GM18511 (cell line): ENCODE measurements at regions not wholly inside any gene's neighbourhood (a gene's known extent, or its start where the extent isn't known, plus 50 kb on each side); places are given as distances from the start of the nearest gene placed in this dataset.

Experiments used
- ATAC-seq: cut with Tn5 transposase; IDR thresholded peaks from one replicate; pipeline ENCODE4 v1.9.1; 2021; ENCODE audit warnings: mild to moderate bottlenecking, moderate library complexity; ENCODE audit not compliant: unreplicated experiment

DNA sequence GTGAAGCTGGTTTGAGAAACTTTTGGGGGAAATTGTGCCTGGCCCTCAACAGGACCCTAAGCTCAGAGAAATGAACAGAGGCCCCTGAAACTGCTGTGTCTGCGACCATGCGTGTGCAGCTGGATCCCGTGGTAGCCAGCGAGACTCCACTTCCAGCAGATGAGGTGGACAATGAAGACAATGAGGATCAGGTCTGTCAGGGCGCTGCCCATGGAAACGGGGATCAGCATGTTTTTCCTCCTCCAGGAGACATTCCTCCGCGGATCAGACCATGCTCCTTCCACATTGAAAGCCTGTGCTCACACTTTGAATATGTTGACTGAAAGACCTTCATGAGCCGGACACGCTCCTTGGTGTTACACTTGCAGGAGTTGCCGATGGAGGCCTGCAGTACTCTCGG lies 1439.8 kb upstream of the ALCAM start:
- ATAC-seq, result no peak

DNA sequence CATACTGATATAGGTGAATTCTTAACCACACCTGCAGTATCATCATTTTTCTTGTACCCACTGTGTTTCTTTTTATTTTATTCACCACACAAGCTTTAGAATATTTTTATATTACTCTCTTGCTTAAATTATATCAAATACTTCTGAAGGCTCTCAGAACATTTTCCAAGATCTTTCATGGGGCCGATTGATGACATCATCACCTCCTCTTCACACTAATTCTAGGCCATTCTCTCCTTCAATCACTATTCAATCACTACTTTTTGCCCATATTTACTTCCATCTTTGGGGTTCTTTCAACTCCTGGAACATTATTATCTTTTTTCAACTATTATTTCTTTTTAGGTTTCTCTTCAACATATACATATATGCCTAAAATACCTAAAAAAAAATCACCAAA lies 1438.8 kb upstream of the ALCAM start:
- ATAC-seq, result no peak

DNA sequence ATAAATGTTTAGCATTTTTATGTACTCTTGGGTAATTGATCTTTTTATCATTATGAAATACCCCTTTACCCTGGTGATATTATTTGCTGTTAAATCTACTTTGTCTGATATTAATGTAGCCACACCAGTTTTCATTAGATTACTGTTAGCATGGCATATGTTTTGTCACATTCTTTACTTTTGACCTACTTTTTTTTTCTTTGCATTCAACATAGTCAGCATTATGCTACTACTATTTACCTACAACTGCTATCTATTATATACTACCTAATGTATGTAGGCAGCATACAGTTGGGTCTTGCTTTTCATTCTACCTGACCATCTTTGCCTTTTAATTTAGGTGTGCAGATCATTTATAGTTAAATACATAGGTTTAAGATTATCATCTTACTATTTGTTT lies 1429.6 kb upstream of the ALCAM start:
- no peak for ATAC-seq

DNA sequence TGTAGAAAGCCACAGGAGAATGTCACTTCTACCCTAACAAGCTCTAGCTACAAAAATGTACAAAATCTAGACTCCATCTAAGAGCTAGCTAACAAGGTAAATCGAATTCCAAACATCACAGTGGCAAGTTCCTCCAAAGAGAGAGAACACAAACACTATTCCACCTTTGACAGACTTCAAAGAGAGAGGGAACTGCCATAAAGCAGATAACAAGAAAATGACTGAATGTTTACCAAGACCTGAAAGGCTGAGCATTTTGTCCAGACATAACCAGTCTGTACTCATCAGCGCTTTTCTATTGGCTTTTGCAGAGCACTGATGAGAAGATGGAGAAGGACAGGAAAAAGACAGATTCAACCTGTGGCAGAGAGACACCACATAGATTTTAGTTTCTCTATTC lies 1419.6 kb upstream of the ALCAM start:
- ATAC-seq, result no peak

DNA sequence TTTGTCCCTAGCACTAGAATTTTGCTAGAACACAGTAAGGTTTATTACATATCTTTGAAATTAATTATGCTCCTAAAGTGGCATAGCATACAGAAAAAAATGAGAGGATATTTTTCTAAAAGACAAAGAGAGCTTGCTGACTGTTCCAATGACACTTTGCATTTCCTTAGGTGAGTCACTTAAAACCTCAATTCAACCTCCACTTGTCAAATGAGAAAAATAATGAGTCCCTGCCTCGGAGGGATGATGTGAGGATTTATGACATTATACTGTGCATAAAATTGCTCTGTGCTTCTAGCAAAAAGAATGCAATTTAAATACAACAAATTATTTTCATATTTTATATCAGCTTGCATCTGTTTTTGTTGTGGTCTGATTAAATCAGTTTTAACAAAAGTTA lies 1417.0 kb upstream of the ALCAM start:
- no peak for ATAC-seq

DNA sequence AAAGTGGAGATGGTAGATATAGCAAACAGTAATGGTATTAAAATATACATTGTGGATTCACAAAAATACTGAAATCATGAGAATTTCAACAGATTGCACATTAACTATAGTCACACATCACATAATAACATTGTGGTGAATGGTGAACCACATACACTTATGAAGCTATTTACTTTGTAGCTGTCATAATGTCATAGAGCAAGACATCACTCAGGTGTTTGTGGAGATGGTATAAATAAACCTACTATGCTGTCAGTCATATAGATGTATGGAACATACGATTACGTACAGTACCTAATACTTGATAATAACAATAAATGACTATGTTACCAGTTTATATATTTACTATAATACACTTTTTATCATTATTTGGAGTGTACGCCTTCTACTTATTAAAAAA lies 1416.0 kb upstream of the ALCAM start:
- no peak for ATAC-seq

DNA sequence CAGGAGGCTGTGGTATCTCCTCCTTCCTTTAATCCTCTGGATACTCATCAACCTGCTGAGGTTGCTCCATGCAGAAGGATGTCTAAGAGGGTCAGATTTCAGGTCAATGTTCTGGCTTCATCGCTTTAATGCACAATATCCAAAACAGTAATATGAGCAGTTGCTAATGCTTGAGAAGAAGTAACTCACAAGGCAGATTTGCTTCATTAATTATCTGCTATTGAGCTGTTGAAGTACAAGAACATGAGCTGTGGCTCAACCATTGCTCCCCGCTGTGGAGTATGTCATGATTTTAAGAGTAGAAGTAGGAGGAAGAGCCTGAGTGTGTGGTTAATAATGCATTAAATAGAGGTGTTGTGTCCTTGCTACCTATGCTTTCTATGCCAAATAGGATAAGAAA lies 1412.9 kb upstream of the ALCAM start:
- no peak for ATAC-seq

DNA sequence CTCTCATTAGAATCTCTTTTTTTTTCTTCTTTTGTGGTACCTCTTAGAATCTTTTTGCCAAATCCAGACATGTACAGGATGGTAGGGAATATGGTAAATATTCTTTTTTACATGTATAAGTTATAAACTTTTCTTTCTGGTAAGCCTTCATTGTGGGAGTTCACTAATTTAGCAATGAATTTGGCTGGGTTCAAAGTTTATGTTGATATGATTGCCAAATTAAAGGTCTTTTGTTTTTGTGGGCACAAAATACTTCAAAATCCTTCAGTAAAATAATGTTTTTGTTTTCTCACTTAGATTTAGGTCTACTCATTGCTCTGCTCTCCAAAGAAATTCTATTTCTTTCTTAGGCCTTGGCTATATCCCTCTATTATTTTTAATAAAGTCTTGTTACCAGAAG lies 1405.9 kb upstream of the ALCAM start:
- ATAC-seq, result no peak

DNA sequence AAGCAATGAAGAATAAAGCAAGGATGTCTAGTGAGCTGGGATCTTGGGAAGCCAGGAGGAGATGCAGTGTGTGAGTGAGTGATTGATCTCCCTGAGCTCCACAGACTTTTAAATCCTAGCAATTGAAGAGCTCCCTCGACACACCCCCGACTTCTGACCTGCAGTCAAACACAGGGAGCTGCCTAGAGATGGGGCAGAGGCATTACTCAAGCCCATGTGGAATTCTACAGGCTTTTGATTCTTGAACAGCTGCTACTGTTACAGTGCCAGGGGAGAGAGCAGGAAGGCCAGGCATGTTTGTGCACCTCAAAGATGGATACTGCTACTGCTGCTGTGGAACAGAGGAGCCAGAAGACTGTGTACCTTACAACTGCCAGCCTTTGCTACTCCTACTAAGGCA lies 1403.1 kb upstream of the ALCAM start:
- ATAC-seq, result no peak

DNA sequence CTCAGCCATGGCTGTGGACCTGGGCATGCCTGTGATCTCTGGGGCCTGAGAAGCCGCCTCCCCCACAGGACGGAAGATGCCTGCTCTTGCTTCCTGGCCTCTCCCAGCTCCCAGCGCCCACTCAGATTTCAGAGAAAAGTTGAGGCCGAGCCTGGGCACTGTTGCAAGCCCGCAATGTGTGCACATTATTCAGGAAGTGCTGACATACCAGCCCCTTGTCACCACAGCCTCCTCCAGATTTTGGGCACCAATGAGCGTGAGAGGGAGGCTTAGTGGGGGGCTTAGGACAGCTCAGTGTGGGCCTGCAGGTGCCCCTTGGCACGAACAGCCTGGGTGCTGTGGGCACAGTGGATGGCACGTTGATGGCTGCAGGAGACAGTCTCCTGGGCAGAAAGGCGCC lies 1400.9 kb upstream of the ALCAM start:
- ATAC-seq, result no peak

DNA sequence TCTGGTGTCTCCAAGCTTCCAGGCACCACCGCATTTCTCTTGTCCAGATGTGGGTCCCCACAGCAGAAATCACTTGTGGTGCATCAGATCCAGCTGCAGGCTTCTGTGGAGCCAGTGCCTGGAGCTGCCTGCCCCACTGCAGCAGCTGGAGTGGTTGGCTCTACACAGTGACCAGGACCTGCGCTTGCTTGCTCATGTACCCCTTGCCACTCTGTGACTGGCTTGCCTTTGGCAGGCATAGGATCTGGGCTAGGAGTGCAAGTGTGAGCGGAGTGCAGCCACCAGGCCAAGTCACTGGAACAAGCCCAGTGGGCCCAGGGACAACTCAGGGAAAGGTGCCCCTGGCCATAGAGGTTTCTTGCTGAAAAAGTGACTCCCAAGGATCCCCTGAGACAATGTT lies 1400.0 kb upstream of the ALCAM start:
- ATAC-seq, result no peak

DNA sequence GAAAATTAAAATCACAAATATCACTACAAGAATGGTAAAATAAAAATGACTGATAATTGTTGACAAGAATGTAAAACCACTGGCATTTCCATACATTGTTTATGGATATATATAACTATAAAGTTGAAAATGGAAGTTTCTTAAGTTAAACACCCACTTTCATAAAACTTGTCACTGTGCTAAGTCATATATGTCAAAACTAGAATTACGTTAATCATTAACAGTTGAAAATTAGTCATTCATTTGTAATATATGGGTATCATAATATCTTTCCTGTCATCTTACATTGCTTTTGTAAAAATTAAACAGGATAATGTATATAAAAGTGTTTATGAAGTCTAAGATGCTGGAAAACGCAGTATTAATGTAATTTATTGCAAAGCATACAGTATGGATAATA lies 1398.6 kb upstream of the ALCAM start:
- peak; percentile 77 for ATAC-seq

DNA sequence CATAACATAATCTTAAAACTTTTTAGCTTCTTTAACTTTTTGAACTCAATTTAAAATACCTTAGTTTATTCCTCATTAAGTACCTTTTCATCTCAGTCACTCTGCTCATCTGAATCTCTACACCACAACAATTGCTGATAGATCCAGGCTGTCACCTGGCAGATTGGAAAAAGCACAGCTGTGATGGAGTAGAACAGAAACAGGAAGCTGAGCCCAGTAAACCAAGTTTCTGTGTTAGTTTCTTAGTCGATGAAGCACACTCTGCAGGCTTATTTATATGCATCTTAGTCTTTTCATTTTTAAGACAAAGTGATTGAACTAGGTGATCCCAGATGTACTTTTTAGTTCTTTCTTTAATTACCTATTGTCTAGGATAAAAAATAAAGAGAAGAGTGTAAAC lies 1398.0 kb upstream of the ALCAM start:
- ATAC-seq, result peak; percentile 90

DNA sequence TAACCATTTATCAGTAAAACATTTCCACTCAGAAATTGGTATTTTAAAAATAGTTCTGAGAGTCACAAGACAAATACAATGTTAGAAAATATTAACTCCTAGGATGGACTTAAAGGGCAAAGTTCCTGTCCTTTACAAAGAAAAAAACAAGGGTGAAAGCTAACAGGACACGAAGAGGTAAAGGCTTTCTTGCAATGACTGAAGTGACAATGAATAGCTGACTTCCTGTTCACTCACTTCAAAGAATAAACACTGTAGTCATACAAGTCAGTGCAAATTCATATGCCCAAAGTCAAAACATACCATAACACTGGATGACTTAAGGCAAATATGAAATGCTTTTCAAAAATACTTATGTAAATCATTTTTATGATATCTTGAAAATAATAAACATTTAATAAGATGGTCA lies 1389.8 kb upstream of the ALCAM start:
- ATAC-seq, result peak; percentile 93

DNA sequence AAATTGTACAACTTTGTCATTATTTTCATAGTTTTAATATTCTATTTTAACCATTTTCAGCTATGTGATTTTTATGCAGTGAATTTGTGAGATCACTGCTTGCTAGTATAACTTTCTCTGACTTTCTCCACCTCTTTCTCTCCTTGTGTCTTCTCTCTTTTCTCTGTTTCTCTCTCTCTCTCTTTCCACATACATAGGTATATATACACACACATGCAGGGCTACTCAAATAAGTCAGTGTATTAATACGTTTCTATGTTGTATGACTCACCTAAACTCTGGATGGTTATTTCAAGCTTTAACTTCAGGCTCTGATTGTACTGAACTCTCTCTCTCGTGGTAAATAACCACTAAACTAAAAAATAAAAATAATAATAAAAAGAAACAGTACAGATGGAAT lies 1389.3 kb upstream of the ALCAM start:
- ATAC-seq, result peak; percentile 59

DNA sequence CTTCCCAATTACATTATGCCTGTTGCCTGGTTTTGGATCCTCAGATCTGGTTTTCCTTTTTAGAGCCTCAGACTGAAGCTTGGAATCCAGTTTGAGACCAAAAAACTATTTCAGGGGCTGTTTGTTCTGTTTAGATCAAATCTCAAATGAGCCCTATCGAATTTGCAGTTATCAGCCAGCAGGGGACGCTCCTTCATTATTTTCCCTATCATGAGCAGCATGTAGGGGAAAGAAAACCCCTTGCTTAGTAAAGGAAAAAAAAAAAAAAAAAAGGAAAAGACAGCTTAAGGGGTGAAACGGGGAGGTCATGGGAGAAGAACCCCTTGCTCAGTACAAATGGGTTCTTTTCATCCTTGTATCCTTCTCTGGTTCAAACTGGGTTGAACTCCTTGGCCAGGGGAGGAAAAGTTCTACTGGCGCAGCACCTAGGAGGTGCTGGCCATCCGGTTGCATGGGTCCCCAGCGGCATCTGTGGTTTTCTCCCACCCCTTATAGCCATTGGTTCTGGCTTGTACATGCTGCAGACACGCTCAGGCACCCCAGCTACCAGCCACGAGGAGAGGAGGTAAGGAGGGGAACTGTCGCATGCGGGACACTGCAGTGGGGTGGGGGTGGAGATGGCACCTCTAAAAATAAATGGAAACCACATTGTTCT lies 1375.1 kb upstream of the ALCAM start:
- ATAC-seq, result no peak

DNA sequence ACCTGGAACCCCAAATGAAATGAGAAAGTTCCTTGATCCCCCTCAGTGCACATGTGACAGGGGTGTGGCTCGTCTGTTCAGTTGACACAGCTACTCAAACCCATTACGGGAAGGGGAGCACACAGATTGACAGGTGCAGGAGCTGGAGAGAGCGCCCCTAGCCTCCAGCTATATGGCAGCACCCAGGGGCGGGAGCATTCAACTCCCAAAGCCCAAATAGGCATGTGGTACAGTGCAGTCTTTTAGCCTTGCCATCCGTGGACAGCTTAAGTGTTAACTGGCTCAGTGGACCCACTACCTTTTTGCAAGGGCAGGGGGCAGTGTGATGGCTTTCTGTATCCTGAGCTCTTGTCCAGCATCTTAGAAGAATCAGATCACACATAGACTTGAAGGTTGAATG lies 1374.2 kb upstream of the ALCAM start:
- ATAC-seq, result no peak

DNA sequence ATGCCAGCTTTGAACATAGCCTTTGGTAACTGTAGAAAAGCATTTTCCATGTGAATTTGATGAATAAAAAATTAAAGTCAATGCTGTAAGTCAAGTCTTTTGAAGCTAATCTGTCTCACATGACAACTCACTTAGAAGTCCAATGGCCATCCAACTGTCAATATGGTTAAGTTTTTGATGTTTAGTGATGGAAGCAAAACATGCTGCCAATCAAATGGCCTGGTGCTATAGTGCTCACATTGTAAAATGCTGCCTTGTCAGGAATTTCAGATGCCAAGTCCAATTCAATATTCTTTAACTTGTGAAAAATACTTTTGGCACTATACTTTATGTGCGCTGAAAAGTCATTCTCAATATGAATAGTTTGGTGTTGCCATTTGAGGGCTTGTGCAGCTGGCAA lies 1361.8 kb upstream of the ALCAM start:
- no peak for ATAC-seq

DNA sequence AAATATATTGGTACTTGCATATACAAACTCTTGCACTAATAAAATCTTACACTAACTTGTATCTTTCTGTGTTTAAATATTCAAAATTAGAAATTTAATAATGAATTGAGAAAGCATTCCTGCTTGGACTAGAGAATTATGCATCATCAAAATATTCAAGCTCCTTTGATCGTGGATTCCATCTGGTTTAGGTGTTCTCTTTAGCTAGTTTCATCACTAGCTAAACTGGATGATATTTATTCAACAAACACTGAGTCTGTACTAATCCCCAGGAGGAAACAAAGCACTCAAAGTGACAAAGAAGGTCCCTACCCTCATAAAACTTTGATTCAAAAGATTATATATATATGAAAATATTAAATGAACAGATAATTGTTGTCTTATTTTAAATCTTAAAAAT lies 1360.9 kb upstream of the ALCAM start:
- no peak for ATAC-seq

DNA sequence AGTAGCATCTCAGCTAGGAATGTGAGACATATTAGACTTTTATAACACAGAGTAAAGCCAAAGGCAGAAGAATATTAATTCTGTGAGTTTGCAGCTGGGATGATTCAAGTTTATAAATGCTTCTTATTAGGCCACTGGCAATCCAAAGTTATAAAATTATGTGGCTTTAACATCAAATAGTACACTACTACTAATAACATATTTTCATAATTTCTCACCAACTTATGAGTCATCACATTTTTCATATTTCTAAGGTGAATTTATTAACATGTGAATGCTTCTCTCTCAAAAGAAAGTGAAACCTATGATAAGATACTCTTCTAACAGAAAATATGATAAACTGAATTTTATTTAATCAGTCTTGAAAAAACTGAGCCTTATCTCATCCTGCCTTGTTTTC lies 1348.2 kb upstream of the ALCAM start:
- no peak for ATAC-seq

DNA sequence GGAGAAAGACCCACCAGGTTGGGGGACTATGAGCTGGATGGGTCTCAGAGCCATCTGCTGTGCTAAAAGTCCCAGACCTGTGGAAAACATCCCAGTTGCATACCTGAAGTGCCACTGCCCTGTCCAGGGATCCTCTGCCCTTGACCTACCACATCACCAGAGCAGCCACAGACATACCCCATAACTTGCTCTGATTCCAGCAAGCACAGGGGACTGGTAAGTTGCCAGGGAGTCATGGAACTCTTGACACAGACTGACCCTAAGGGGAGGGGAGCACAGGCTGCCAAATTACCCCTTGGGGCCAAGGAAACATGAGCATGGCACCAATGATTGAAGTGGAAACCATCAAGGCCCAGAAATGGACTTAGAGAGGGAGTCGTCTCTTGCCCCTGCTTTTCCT lies 1335.1 kb upstream of the ALCAM start:
- ATAC-seq, result no peak

DNA sequence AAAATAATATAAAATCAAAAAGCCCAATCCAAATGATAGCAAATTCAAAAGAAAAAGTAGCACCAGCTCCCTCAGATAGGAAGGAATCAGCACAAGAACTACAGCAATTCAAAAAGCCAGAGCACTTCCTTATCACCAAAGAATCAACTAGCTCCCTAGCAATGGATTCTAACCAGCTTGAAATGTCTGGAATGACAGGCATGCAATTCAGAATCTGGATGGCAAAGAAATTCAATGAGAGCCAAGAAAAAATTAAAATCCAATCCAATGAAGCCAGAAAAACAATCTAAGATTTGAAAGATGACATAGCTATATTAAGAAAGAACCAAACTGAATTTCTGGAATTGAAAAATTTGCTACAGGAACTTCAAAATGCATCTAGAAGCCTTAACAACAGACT lies 1334.4 kb upstream of the ALCAM start:
- no peak for ATAC-seq

DNA sequence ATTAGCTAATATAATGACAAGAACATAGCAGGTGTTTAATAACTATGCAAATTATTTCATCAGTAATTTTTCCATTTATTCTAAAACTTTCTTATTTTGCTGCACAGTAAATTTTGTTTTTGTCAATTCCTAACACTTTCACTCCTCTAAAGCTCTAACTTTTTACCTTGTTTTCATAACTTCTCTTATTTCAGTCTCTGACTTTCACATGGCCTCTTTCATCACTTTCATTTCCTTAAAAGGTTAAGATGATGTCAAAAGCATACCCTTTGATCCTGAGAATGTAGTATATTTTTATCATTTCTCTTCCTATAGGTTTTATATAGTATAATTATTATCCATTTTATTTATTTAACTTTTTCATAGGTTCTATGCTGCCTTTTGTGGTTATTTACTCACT lies 1325.8 kb upstream of the ALCAM start:
- ATAC-seq, result peak; percentile 69
